ENCODE measurements at regions not wholly inside any gene's neighbourhood (a gene's known extent, or its start where the extent isn't known, plus 50 kb on each side); places are given as distances from the start of the nearest gene placed in this dataset.
A peak's percentile ranks its signal among the peaks of the same experiment; 100 is the strongest.

DNA sequence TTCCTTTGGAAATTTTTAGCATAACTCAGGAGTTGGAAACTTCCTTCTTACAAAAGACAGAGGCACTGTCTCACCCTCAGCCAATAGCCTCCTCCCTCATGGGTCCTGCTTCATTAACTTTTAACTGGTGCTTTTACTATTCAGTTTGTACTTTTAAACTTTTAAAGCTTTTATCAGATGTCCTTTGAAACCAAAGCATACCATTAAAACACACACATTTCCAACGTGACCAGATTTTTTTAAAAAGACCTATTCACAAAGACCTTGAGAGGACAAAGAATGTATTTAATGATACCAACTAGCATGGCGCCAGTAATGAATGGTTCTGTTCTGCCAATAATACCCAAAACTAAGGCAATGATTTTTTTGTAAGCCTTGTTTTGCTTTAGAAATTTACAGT, 173.6 kb upstream of the EEA1 start:
- H3K4me3 ChIP-seq, result no peak overlapping the region
- no peak for DNase-seq (ENCODE audit: low read depth, low spot score)
- no peaks in the 10 kb centered on the region for H3K36me3 ChIP-seq (ENCODE audit: insufficient read depth, low read length)
- peak overlapping the region; percentile 71 for H3K27ac ChIP-seq
- no peaks in the 10 kb centered on the region for H3K9me3 ChIP-seq (ENCODE audit: low read depth, low read length)
- TF ChIP-seq FOXP2 (optimal IDR thresholded peaks at IDR 0.05; ENCODE audit: control extremely low read depth, extremely low read length, insufficient read depth) (no peak), EZH2 (IDR thresholded peaks at IDR 0.05) (no peak), POLR2AphosphoS5 (IDR thresholded peaks at IDR 0.05; ENCODE audit: borderline replicate concordance, low read depth, low read length) (no peak)
- H3K9ac ChIP-seq (ENCODE audit: insufficient read length), result no peak overlapping the region

DNA sequence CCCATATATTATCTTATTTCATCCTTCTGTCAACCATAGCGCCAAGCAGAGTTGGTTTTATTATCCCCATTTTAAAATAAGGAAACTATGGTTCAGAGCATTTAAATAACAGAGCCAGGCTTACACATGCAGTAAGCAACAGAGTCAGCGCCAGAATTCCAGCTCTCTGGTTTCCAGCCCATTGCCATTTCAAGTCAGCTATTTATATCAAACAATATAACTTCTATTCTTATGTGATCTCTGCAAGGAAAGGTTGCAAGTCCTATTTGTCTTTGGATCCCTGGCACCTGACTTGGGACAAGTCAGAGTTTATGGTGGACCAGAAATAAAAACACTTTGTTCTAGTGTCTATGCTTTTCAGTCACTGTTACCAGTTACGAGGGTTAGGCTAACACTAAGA, 174.1 kb upstream of the EEA1 start:
- Histone ChIP-seq H3K4me3 (no peak overlapping the region), H3K27ac (peak overlapping the region; percentile 71), H3K9ac (ENCODE audit: insufficient read length) (no peak overlapping the region), H3K9me3 (ENCODE audit: low read depth, low read length) (no peaks in the 10 kb centered on the region), H3K36me3 (ENCODE audit: insufficient read depth, low read length) (no peaks in the 10 kb centered on the region)
- DNase-seq (ENCODE audit: low read depth, low spot score), result no peak
- TF ChIP-seq FOXP2 (optimal IDR thresholded peaks at IDR 0.05; ENCODE audit: control extremely low read depth, extremely low read length, insufficient read depth), result no peak
- TF ChIP-seq POLR2AphosphoS5 (IDR thresholded peaks at IDR 0.05; ENCODE audit: borderline replicate concordance, low read depth, low read length), result no peak
- no peak for TF ChIP-seq EZH2 (IDR thresholded peaks at IDR 0.05)

DNA sequence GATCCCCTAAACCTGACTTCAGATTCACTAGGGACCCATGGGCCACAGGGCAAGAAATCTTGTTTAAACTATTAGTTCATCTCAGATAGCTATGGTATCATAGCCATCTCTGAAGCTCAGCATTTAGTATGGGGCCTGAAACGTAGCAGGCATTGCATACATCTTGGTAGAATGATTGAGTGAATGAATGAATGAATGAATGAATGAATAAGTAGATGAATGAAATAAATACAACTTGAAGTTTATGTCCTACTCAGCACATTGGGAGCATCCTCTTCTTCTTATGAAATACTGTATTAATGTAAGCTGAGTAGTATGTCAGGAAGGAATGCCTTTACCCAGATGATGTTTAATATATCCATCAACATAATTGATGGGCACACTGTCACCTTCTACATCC, 175.4 kb upstream of the EEA1 start:
- no peak for TF ChIP-seq FOXP2 (optimal IDR thresholded peaks at IDR 0.05; ENCODE audit: control extremely low read depth, extremely low read length, insufficient read depth)
- no peak for TF ChIP-seq POLR2AphosphoS5 (IDR thresholded peaks at IDR 0.05; ENCODE audit: borderline replicate concordance, low read depth, low read length)
- no peak for TF ChIP-seq EZH2 (IDR thresholded peaks at IDR 0.05)
- H3K9ac ChIP-seq (ENCODE audit: insufficient read length), result no peak overlapping the region
- H3K9me3 ChIP-seq (ENCODE audit: low read depth, low read length), result no peaks in the 10 kb centered on the region
- no peak overlapping the region for H3K27ac ChIP-seq
- no peaks in the 10 kb centered on the region for H3K36me3 ChIP-seq (ENCODE audit: insufficient read depth, low read length)
- no peak for DNase-seq (ENCODE audit: low read depth, low spot score)
- H3K4me3 ChIP-seq, result no peak overlapping the region

DNA sequence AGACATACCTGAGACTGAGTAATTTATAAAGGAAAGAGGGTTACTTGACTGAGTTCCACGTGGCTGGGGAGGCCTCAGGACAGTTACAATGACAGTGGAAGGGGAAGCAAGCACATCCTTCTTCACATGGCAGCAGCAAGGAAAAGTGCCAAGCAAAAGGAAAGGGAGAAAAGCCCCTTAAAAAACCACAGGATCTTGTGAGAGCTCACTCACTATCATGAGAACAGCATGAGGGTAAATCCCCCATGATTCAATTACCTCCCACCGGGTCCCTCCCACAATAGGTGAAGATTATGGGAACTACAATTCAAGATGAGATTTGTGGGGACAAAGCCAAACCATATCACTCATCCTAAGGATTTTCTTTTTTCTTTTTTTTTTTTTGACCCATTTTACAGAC, 177.8 kb upstream of the EEA1 start:
- Histone ChIP-seq H3K9me3 (ENCODE audit: low read depth, low read length) (no peaks in the 10 kb centered on the region), H3K27ac (0 out of 2 replicates have a peak overlapping the region, but pooled peaks have one; percentile 20), H3K4me3 (no peak overlapping the region), H3K36me3 (ENCODE audit: insufficient read depth, low read length) (no peaks in the 10 kb centered on the region), H3K9ac (ENCODE audit: insufficient read length) (no peak overlapping the region)
- TF ChIP-seq EZH2 (IDR thresholded peaks at IDR 0.05) (no peak), FOXP2 (optimal IDR thresholded peaks at IDR 0.05; ENCODE audit: control extremely low read depth, extremely low read length, insufficient read depth) (no peak), POLR2AphosphoS5 (IDR thresholded peaks at IDR 0.05; ENCODE audit: borderline replicate concordance, low read depth, low read length) (no peak)
- DNase-seq (ENCODE audit: low read depth, low spot score), result no peak

DNA sequence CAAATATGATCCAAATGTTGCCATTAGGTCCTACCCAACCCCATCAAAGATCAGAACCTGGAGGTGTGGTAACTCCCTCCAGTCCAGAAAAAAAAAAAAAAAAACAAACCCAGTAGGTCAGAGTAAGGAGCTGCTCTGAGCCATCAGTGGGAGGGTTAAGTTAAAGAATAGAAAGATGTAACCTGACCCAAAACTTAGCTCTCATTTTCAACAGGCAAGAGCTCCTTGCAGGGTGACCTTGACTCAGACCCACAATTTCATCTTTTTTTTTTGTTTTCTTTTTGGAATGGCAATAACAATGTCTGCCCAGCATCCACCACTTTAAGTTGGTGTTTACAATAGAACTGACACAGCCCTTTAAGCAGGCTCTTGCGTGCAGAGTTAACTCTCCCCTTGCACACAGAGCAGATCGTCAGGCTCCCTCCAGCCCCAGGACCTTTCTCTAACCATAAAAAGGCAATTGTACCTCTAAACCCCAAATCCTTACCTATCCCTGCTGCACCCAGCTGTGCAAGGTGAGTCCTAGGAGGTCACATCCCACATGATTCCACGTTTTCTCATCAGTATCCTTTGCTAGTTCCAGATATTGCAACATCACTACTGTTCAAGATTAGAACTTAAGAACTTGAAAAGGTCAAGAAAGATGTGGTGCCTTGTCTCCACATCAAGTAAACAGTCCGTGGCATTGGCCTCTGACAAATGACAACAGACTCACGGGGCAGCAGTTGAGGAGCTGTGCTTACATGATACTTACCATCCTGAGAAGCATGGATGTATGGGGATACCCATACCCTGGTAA, 178.6 kb upstream of the EEA1 start:
- H3K4me3 ChIP-seq, result no peak overlapping the region

DNA sequence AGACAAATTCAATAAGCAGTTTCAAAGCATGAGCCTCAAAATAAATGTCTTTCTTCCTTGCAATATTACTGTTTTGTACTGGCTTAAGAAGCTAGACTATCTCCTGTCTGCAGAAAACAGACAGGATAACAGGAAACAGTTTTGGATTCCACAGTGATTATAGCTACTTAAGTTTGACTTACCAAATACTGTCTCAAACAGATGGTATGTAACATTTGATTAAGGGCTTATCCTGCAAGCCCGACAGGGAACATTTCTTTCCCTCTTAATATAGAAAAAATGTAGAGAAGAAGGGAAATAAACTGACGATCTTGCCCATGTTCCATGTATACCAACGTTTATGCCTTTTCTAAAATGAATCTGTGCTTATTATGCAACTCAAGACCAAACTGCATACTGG, 179.9 kb upstream of the EEA1 start:
- no peak for DNase-seq (ENCODE audit: low read depth, low spot score)
- TF ChIP-seq EZH2 (IDR thresholded peaks at IDR 0.05), result no peak
- no peaks in the 10 kb centered on the region for H3K36me3 ChIP-seq (ENCODE audit: insufficient read depth, low read length)

More for the DNA sequence above, 178.6 kb upstream of the EEA1 start:
- no peak for DNase-seq (ENCODE audit: low read depth, low spot score)
- H3K27ac ChIP-seq, result peak overlapping the region; percentile 96
- H3K9ac ChIP-seq (ENCODE audit: insufficient read length), result no peak overlapping the region
- H3K36me3 ChIP-seq (ENCODE audit: insufficient read depth, low read length), result no peaks in the 10 kb centered on the region
- TF ChIP-seq POLR2AphosphoS5 (IDR thresholded peaks at IDR 0.05; ENCODE audit: borderline replicate concordance, low read depth, low read length) (no peak), FOXP2 (optimal IDR thresholded peaks at IDR 0.05; ENCODE audit: control extremely low read depth, extremely low read length, insufficient read depth) (no peak), EZH2 (IDR thresholded peaks at IDR 0.05) (no peak)
- H3K9me3 ChIP-seq (ENCODE audit: low read depth, low read length), result no peaks in the 10 kb centered on the region

DNA sequence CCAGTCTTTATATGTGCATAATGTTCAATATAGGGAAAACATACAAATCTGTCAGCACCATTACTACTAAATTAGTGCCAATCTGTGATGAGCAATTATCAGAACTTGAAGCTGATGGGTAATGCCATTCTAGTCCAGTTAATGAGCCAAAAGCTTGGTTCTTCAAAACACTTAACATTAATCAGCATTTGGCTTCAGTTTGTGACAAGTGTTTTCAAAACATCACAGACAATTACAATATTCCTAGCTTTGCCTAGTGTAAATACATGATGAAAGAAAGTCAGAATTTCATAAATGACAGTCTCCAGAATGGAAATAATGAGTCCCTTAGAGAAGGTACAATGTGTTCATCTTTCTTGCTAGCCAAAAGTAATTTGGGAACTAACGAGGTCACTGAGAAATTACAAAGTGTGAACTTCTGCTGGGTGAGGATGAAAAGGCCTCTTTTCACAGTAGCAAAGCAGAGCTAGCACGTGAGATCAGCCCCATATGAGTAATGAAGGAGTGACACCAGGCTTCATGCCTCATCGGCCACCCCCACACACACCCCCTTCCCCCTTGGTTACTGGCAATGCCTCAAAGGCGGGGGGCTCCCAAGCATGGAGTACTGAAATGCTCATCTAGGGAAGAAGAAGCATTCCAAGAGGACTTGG, 180.6 kb upstream of the EEA1 start:
- no peaks in the 10 kb centered on the region for H3K36me3 ChIP-seq (ENCODE audit: insufficient read depth, low read length)
- no peak overlapping the region for H3K9ac ChIP-seq (ENCODE audit: insufficient read length)
- H3K27ac ChIP-seq, result peak overlapping the region; percentile 96
- TF ChIP-seq FOXP2 (optimal IDR thresholded peaks at IDR 0.05; ENCODE audit: control extremely low read depth, extremely low read length, insufficient read depth), result no peak
- TF ChIP-seq EZH2 (IDR thresholded peaks at IDR 0.05), result no peak
- TF ChIP-seq POLR2AphosphoS5 (IDR thresholded peaks at IDR 0.05; ENCODE audit: borderline replicate concordance, low read depth, low read length), result no peak
- no peak for DNase-seq (ENCODE audit: low read depth, low spot score)
- H3K9me3 ChIP-seq (ENCODE audit: low read depth, low read length), result no peaks in the 10 kb centered on the region
- H3K4me3 ChIP-seq, result peak overlapping the region; percentile 56

More for the DNA sequence above, 179.9 kb upstream of the EEA1 start:
- Histone ChIP-seq H3K9ac (ENCODE audit: insufficient read length) (peak overlapping the region; percentile 49), H3K27ac (peak overlapping the region; percentile 96), H3K9me3 (ENCODE audit: low read depth, low read length) (no peaks in the 10 kb centered on the region), H3K4me3 (peak overlapping the region; percentile 56)

DNA sequence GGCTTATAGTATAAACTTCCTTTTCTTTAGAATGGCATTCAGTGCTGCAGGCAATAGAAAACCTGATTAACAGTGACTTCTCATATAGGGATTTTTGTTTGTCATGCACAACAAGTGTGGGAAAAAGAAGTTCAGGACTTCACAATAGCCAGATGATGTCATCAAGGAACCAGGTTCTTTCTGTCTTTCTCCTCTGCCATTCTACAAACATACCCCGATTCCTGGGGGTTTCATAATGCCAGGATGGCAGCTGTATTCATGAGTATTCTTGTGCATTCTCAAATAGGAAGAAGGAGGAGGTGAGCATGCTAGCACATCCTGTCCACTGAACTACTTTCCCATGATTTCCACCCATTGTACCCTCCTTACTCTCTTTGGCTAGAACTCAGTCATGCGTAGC, 182.7 kb upstream of the EEA1 start:
- Histone ChIP-seq H3K9ac (ENCODE audit: insufficient read length) (no peak overlapping the region), H3K27ac (no peak overlapping the region), H3K9me3 (ENCODE audit: low read depth, low read length) (no peaks in the 10 kb centered on the region), H3K36me3 (ENCODE audit: insufficient read depth, low read length) (no peaks in the 10 kb centered on the region), H3K4me3 (no peak overlapping the region)
- DNase-seq (ENCODE audit: low read depth, low spot score), result no peak
- TF ChIP-seq EZH2 (IDR thresholded peaks at IDR 0.05) (no peak), FOXP2 (optimal IDR thresholded peaks at IDR 0.05; ENCODE audit: control extremely low read depth, extremely low read length, insufficient read depth) (no peak), POLR2AphosphoS5 (IDR thresholded peaks at IDR 0.05; ENCODE audit: borderline replicate concordance, low read depth, low read length) (no peak)
